Neural cell (in vitro differentiated cells): ENCODE measurements at regions not wholly inside any gene's neighbourhood (a gene's known extent, or its start where the extent isn't known, plus 50 kb on each side); places are given as distances from the start of the nearest gene placed in this dataset.

Experiments used
- CTCF ChIP-seq: fragments of 450-650 bp; IDR thresholded peaks from 2 replicates; pipeline ENCODE4 v1.5.1; 2014; ENCODE audit warnings: antibody characterized with exemption, mild to moderate bottlenecking, moderate library complexity; ENCODE audit not compliant: poor library complexity, severe bottlenecking
- EP300 ChIP-seq: fragments of 450-650 bp; conservative IDR thresholded peaks from 2 replicates; pipeline ENCODE4 v1.6.1; 2014; ENCODE audit warnings: antibody characterized with exemption, mild to moderate bottlenecking, moderate library complexity; ENCODE audit not compliant: poor library complexity, severe bottlenecking
- EZH2 ChIP-seq: fragments of 200-600, 300-800 bp; shearing (Covaris generic), sonication (generic); IDR thresholded peaks from 2 replicates; pipeline ENCODE4 v1.6.1; 2014; ENCODE audit warnings: antibody characterized with exemption, low read length, borderline replicate concordance, mild to moderate bottlenecking; ENCODE audit not compliant: insufficient read depth, poor library complexity, severe bottlenecking
- MXI1 ChIP-seq: fragments of 450-650 bp; conservative IDR thresholded peaks from 2 replicates; pipeline ENCODE4 v1.6.1; 2014; ENCODE audit warnings: antibody characterized with exemption, mild to moderate bottlenecking; ENCODE audit not compliant: poor library complexity, severe bottlenecking
- POLR2AphosphoS5 ChIP-seq: IDR thresholded peaks from 2 replicates; pipeline ENCODE4 v1.6.1; 2012
- RAD21 ChIP-seq: fragments of 450-650 bp; conservative IDR thresholded peaks from 2 replicates; pipeline ENCODE4 v1.6.1; 2014; ENCODE audit warnings: antibody characterized with exemption, mild to moderate bottlenecking, moderate library complexity
- REST ChIP-seq: IDR thresholded peaks from 2 replicates; pipeline ENCODE4 v1.6.1; 2012; ENCODE audit warnings: borderline replicate concordance
- SMC3 ChIP-seq: fragments of 450-650 bp; conservative IDR thresholded peaks from 2 replicates; pipeline ENCODE4 v1.6.1; 2014; ENCODE audit warnings: antibody characterized with exemption, mild to moderate bottlenecking, moderate library complexity; ENCODE audit not compliant: poor library complexity
- TAF1 ChIP-seq: IDR thresholded peaks from 2 replicates; pipeline ENCODE4 v1.6.1; 2012; ENCODE audit warnings: low read depth

- TF ChIP-seq CTCF: no peak
- no peak for TF ChIP-seq POLR2AphosphoS5
- TF ChIP-seq SMC3: no peak
- no peak for TF ChIP-seq EP300
- no peak for TF ChIP-seq TAF1
- TF ChIP-seq RAD21: no peak
- no peak for TF ChIP-seq REST
- no peak for TF ChIP-seq EZH2
- TF ChIP-seq MXI1: no peak
Measured at GRCh38 chr2:204108781-204109295, 172.3 kb downstream of the ICOS start.
